ENCODE measurements at regions not wholly inside any gene's neighbourhood (a gene's known extent, or its start where the extent isn't known, plus 50 kb on each side); places are given as distances from the start of the nearest gene placed in this dataset.

DNA sequence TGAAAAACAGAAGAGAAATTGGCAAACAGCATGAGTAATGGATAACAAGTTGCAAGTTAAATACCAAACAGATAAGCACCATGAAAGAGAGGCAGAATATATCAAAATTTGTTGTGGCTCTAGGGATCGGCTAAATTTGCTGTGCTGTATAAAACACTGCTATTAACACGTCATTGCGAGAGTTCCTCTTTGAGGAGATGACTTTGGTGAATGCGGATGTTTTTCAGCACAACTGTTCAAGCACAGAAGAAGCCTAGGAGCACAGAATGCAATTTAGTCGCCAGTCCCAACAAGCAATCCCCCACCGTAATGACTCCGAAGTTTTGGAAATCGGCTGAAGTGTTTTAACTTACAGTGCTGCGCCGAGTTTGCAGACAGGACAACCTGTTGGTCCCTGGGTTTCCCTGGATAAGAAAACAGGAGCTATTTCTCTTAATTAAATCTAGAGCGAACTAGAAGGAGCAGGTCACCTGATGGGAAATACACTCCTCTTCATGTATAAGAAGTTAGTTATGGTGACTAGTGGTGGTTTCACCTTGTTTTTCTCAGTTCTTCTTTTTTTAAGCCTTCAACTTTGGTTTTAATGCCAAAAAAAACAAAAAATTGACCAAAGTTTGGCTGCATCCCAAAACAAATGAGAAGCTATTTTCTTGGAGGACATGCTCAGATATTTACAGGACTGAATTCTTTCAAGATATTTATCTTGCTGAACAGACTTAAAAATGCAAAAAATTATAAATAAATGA is 454.1 kb upstream of the SALL3 start:
- TF ChIP-seq CTCF (conservative IDR thresholded peaks at IDR 0.05; ENCODE audit: low read length) (no peak), EZH2phosphoT487 (IDR thresholded peaks at IDR 0.05; ENCODE audit: borderline replicate concordance, low read depth, low read length) (no peak)
